Neutrophil (primary cell): ENCODE measurements at regions not wholly inside any gene's neighbourhood (a gene's known extent, or its start where the extent isn't known, plus 50 kb on each side); places are given as distances from the start of the nearest gene placed in this dataset.

ENCODE experiments used
- H3K27ac ChIP-seq: fragments of 200-600 bp; sonication (generic); 2 replicates; pipeline ENCODE4 v1.5.1; 2016; ENCODE audit warnings: mild to moderate bottlenecking, moderate library complexity
- H3K27me3 ChIP-seq: fragments of 200-600 bp; sonication (generic); 2 replicates; pipeline ENCODE4 v1.6.0; 2016; ENCODE audit warnings: mild to moderate bottlenecking
- H3K36me3 ChIP-seq: fragments of 200-600 bp; sonication (generic); 2 replicates; pipeline ENCODE4 v1.5.1; 2017
- H3K4me1 ChIP-seq, 2 experiments: fragments of 200-600 bp in 1 of 2; sonication (generic) in 1 of 2; 1 replicate in 1 of 2; 2 replicates in 1 of 2; pipeline versions ENCODE4 v1.5.1 to v1.6.1; 2013 to 2016; ENCODE audit warnings: low read depth in 1 of 2, low read length in 1 of 2, mild to moderate bottlenecking in 1 of 2, moderate library complexity in 1 of 2; ENCODE audit not compliant: control insufficient read depth in 1 of 2, insufficient read depth in 1 of 2
- H3K4me3 ChIP-seq, 2 experiments: fragments of 200-600 bp in 1 of 2; sonication (generic) in 1 of 2; 1 replicate in 1 of 2; 2 replicates in 1 of 2; pipeline ENCODE4 v1.5.1; 2013 to 2016; ENCODE audit warnings: low read depth in 1 of 2, low read length in 1 of 2, mild to moderate bottlenecking in 1 of 2, moderate library complexity in 1 of 2
- H3K9me3 ChIP-seq: fragments of 200-600 bp; sonication (generic); 2 replicates; pipeline ENCODE4 v1.5.1; 2016
- CTCF ChIP-seq: fragments of 200-600 bp; sonication (generic); IDR thresholded peaks from 2 replicates; pipeline ENCODE4 v1.5.1; 2016; ENCODE audit warnings: antibody characterized with exemption

- Histone ChIP-seq H3K4me1 (no peaks in the 10 kb centered on the region), H3K36me3 (no peaks in the 10 kb centered on the region), H3K27ac (no peak overlapping the region), H3K27me3 (no peaks in the 10 kb centered on the region), H3K9me3 (no peaks in the 10 kb centered on the region), H3K4me3 (no peak overlapping the region)
- TF ChIP-seq CTCF, result no peak
These were observed 99.9 kb downstream of the NUF2 start for GRCh38 chr1:163421701-163422100.

GRCh38 chr1:163422738-163423404 is 101.1 kb downstream of the NUF2 start:
- no peaks in the 10 kb centered on the region for H3K36me3 ChIP-seq
- H3K27me3 ChIP-seq, result no peaks in the 10 kb centered on the region
- no peak for TF ChIP-seq CTCF

GRCh38 chr1:163426505-163427251 is 104.9 kb downstream of the NUF2 start:
- Histone ChIP-seq H3K9me3 (no peaks in the 10 kb centered on the region), H3K36me3 (no peaks in the 10 kb centered on the region), H3K4me1 (no peaks in the 10 kb centered on the region), H3K4me3 (no peak overlapping the region), H3K27ac (no peak overlapping the region), H3K27me3 (no peaks in the 10 kb centered on the region)
- no peak for TF ChIP-seq CTCF

More at GRCh38 chr1:163422738-163423404, 101.1 kb downstream of the NUF2 start:
- no peak overlapping the region for H3K27ac ChIP-seq
- H3K4me1 ChIP-seq, result no peaks in the 10 kb centered on the region
- no peaks in the 10 kb centered on the region for H3K9me3 ChIP-seq
- no peak overlapping the region for H3K4me3 ChIP-seq

- Histone ChIP-seq H3K36me3 (no peaks in the 10 kb centered on the region), H3K9me3 (no peaks in the 10 kb centered on the region), H3K4me3 (no peak overlapping the region), H3K27me3 (no peaks in the 10 kb centered on the region), H3K4me1 (no peaks in the 10 kb centered on the region), H3K27ac (no peak overlapping the region)
- TF ChIP-seq CTCF, result no peak
These were observed 105.5 kb downstream of the NUF2 start for GRCh38 chr1:163427279-163427678.

GRCh38 chr1:163436140-163436812 is 114.5 kb downstream of the NUF2 start:
- H3K27ac ChIP-seq, result no peak overlapping the region
- TF ChIP-seq CTCF, result no peak
- no peak overlapping the region for H3K4me3 ChIP-seq
- H3K36me3 ChIP-seq, result no peaks in the 10 kb centered on the region
- H3K27me3 ChIP-seq, result no peaks in the 10 kb centered on the region
- no peaks in the 10 kb centered on the region for H3K4me1 ChIP-seq
- no peaks in the 10 kb centered on the region for H3K9me3 ChIP-seq
